HEK293 (cell line): ENCODE measurements at regions not wholly inside any gene's neighbourhood (a gene's known extent, or its start where the extent isn't known, plus 50 kb on each side); places are given as distances from the start of the nearest gene placed in this dataset.

Source experiments
- CTCF ChIA-PET: fragments of 350-600 bp; formaldehyde crosslinking; extraction: SDS; loops from one replicate; lab custom pipeline; 2021; ENCODE audit warnings: antibody characterized with exemption; lab: Yijun Ruan, JAX
- POLR2A ChIA-PET: fragments of 300-600 bp; formaldehyde crosslinking; extraction: SDS; loops from one replicate; lab custom pipeline; 2020; ENCODE audit warnings: antibody characterized with exemption, inconsistent platforms; lab: Yijun Ruan, JAX
- H3K27ac ChIP-seq: fragments of 200-500 bp; sonication (Bioruptor generic); 2 replicates; pipeline ENCODE4 v1.5.1; 2014; ENCODE audit warnings: low read depth, low read length, control low read depth, inconsistent platforms; ENCODE audit errors: extremely low read depth
- H3K36me3 ChIP-seq, 2 experiments: fragments of 200-500 bp in 1 of 2; sonication (Bioruptor generic) in 1 of 2; 1 replicate in 1 of 2; 2 replicates in 1 of 2; pipeline ENCODE4 v1.5.1; 2014 to 2017; ENCODE audit warnings: inconsistent platforms in 2 of 2, low read length in 2 of 2; ENCODE audit not compliant: control insufficient read depth in 2 of 2, insufficient read depth in 1 of 2
- H3K4me1 ChIP-seq: fragments of 200-500 bp; sonication (Bioruptor generic); 2 replicates; pipeline ENCODE4 v1.5.1; 2014; ENCODE audit warnings: mild to moderate bottlenecking, low read length, inconsistent platforms; ENCODE audit not compliant: control insufficient read depth, insufficient read depth
- H3K4me3 ChIP-seq: 2 replicates; pipeline ENCODE4 v1.5.1; 2011; ENCODE audit warnings: low read depth, mild to moderate bottlenecking, control low read depth, low read length, moderate library complexity
- H3K9me3 ChIP-seq: fragments of 200-500 bp; sonication (Bioruptor generic); 2 replicates; pipeline ENCODE4 v1.5.1; 2014; ENCODE audit warnings: low read depth, low read length, inconsistent platforms; ENCODE audit not compliant: control insufficient read depth, insufficient read depth
- CTCF ChIP-seq: fragments of 450-650 bp; formaldehyde crosslinking; IDR thresholded peaks from 2 replicates; pipeline ENCODE4 v1.5.1; 2016; ENCODE audit warnings: missing biosample characterization, missing genetic modification characterization
- EGR2 ChIP-seq: fragments of 450-650 bp; formaldehyde crosslinking; IDR thresholded peaks from 2 replicates; pipeline ENCODE4 v1.5.1; 2016; ENCODE audit warnings: low read depth, missing biosample characterization, missing genetic modification characterization
- KLF17 ChIP-seq: fragments of 450-650 bp; formaldehyde crosslinking; IDR thresholded peaks from 2 replicates; pipeline ENCODE4 v1.5.1; 2016; ENCODE audit warnings: missing biosample characterization, missing genetic modification characterization
- KLF7 ChIP-seq: fragments of 450-650 bp; formaldehyde crosslinking; IDR thresholded peaks from 2 replicates; pipeline ENCODE4 v1.5.1; 2016; ENCODE audit warnings: missing biosample characterization, missing genetic modification characterization, borderline replicate concordance
- PATZ1 ChIP-seq: fragments of 450-650 bp; formaldehyde crosslinking; IDR thresholded peaks from 2 replicates; pipeline ENCODE4 v1.5.1; 2016; ENCODE audit warnings: missing biosample characterization, missing genetic modification characterization
- REPIN1 ChIP-seq: fragments of 450-650 bp; formaldehyde crosslinking; IDR thresholded peaks from 2 replicates; pipeline ENCODE4 v1.5.1; 2017; ENCODE audit warnings: missing biosample characterization, missing genetic modification characterization, low read depth
- TSHZ1 ChIP-seq: fragments of 450-650 bp; formaldehyde crosslinking; IDR thresholded peaks from 2 replicates; pipeline ENCODE4 v1.5.1; 2016; ENCODE audit warnings: missing biosample characterization, missing genetic modification characterization, borderline replicate concordance
- ZBTB11 ChIP-seq: fragments of 450-650 bp; formaldehyde crosslinking; conservative IDR thresholded peaks from 2 replicates; pipeline ENCODE4 v1.5.1; 2016; ENCODE audit warnings: low read depth, missing biosample characterization, missing genetic modification characterization
- ZFP3 ChIP-seq: fragments of 450-650 bp; formaldehyde crosslinking; IDR thresholded peaks from 2 replicates; pipeline ENCODE4 v1.5.1; 2016; ENCODE audit warnings: low read depth, missing biosample characterization, missing genetic modification characterization
- ZFP41 ChIP-seq: fragments of 450-650 bp; formaldehyde crosslinking; IDR thresholded peaks from 2 replicates; pipeline ENCODE4 v1.5.1; 2016; ENCODE audit warnings: missing biosample characterization, missing genetic modification characterization, borderline replicate concordance
- ZFP69B ChIP-seq: fragments of 450-650 bp; formaldehyde crosslinking; IDR thresholded peaks from 2 replicates; pipeline ENCODE4 v1.5.1; 2016; ENCODE audit warnings: missing biosample characterization, missing genetic modification characterization
- ZNF155 ChIP-seq: fragments of 450-650 bp; formaldehyde crosslinking; IDR thresholded peaks from 2 replicates; pipeline ENCODE4 v1.5.1; 2016; ENCODE audit warnings: missing biosample characterization, missing genetic modification characterization
- ZNF16 ChIP-seq: fragments of 450-650 bp; formaldehyde crosslinking; IDR thresholded peaks from 2 replicates; pipeline ENCODE4 v1.5.1; 2016; ENCODE audit warnings: low read depth, missing biosample characterization, missing genetic modification characterization
- ZNF366 ChIP-seq: fragments of 450-650 bp; formaldehyde crosslinking; conservative IDR thresholded peaks from 2 replicates; pipeline ENCODE4 v1.5.1; 2016; ENCODE audit warnings: missing biosample characterization, missing genetic modification characterization
- ZNF416 ChIP-seq: fragments of 450-650 bp; formaldehyde crosslinking; IDR thresholded peaks from 2 replicates; pipeline ENCODE4 v1.5.1; 2016; ENCODE audit warnings: missing biosample characterization, missing genetic modification characterization
- ZNF621 ChIP-seq: fragments of 450-650 bp; formaldehyde crosslinking; IDR thresholded peaks from 2 replicates; pipeline ENCODE4 v1.5.1; 2017; ENCODE audit warnings: missing biosample characterization, missing genetic modification characterization
- ZNF623 ChIP-seq: fragments of 450-650 bp; formaldehyde crosslinking; IDR thresholded peaks from 2 replicates; pipeline ENCODE4 v1.5.1; 2016; ENCODE audit warnings: missing biosample characterization, missing genetic modification characterization
- ZNF639 ChIP-seq: fragments of 450-650 bp; formaldehyde crosslinking; IDR thresholded peaks from 2 replicates; pipeline ENCODE4 v1.5.1; 2016; ENCODE audit warnings: missing biosample characterization, missing genetic modification characterization
- ZNF76 ChIP-seq: fragments of 450-650 bp; formaldehyde crosslinking; IDR thresholded peaks from 2 replicates; pipeline ENCODE4; 2016; ENCODE audit warnings: low read depth, missing biosample characterization, missing genetic modification characterization, borderline replicate concordance

GRCh38 chr14:105897725-105898113, 371.3 kb downstream of the TMEM121 start (continued):
- TF ChIP-seq TSHZ1 (tag by site-specific recombination) (no peak), ZNF76 (no peak), ZNF155 (tag by site-specific recombination) (no peak), ZNF623 (tag by site-specific recombination) (no peak), CTCF (no peak), ZNF416 (tag by site-specific recombination) (no peak), ZBTB11 (no peak), PATZ1 (tag by site-specific recombination) (no peak)

- Histone ChIP-seq H3K4me3 (no peak overlapping the region), H3K4me1 (no peaks in the 10 kb centered on the region), H3K36me3 (no peaks in the 10 kb centered on the region), H3K27ac (no peak overlapping the region), H3K9me3 (no peaks in the 10 kb centered on the region)
- ChIA-PET POLR2A (no interaction called here), CTCF (no interaction called here)
- TF ChIP-seq ZFP69B (tag by site-specific recombination): no peak
Observed at GRCh38 chr14:105898482-105899010, 372.2 kb downstream of the TMEM121 start.

GRCh38 chr14:105899071-105899641, 372.8 kb downstream of the TMEM121 start:
- Histone ChIP-seq H3K36me3 (no peaks in the 10 kb centered on the region), H3K9me3 (no peaks in the 10 kb centered on the region), H3K4me1 (no peaks in the 10 kb centered on the region), H3K27ac (no peak overlapping the region), H3K4me3 (no peak overlapping the region)
- ChIA-PET POLR2A (no interaction called here), CTCF (no interaction called here)
- no peak for TF ChIP-seq REPIN1 (tag by site-specific recombination)
- no peak for TF ChIP-seq ZNF621 (tag by site-specific recombination)
- TF ChIP-seq ZNF16 (tag by site-specific recombination): no peak
- TF ChIP-seq ZNF366 (tag by site-specific recombination): no peak
- no peak for TF ChIP-seq ZNF639
- TF ChIP-seq KLF17 (tag by site-specific recombination): no peak
- no peak for TF ChIP-seq EGR2 (tag by site-specific recombination)
- TF ChIP-seq ZFP41 (tag by site-specific recombination): no peak
- TF ChIP-seq KLF7 (tag by site-specific recombination): no peak
- TF ChIP-seq ZFP3 (tag by site-specific recombination): no peak
